ENCODE measurements at regions not wholly inside any gene's neighbourhood (a gene's known extent, or its start where the extent isn't known, plus 50 kb on each side); places are given as distances from the start of the nearest gene placed in this dataset.
"Not testable (repeated sequence)": the region's sequence is repeated elsewhere in the genome, so short reads cannot be mapped to it uniquely, and the experiment has no call there.

GRCh38 chr4:33837043-33837838 is 2407.1 kb downstream of the ARAP2 start:
- no peaks in the 10 kb centered on the region for H3K9me3 ChIP-seq (ENCODE audit: low read length)
- CTCF ChIA-PET (ENCODE audit: unreplicated experiment) = no interaction called here
- no peak overlapping the region for H3K4me3 ChIP-seq (ENCODE audit: low read depth, low read length, poor library complexity, severe bottlenecking)
- TF ChIP-seq CTCF (conservative IDR thresholded peaks at IDR 0.05; ENCODE audit: low read length) = no peak
- no peak for TF ChIP-seq EZH2phosphoT487 (IDR thresholded peaks at IDR 0.05; ENCODE audit: borderline replicate concordance, low read depth, low read length)
- no peaks in the 10 kb centered on the region for H3K36me3 ChIP-seq (ENCODE audit: insufficient read depth, low read length)
- no peak for DNase-seq (ENCODE audit: low spot score)
- no peaks in the 10 kb centered on the region for H3K79me2 ChIP-seq (ENCODE audit: insufficient read depth, low read depth, low read length)
- H3K4me2 ChIP-seq (ENCODE audit: low read length) = no peak overlapping the region
- H4K20me1 ChIP-seq (ENCODE audit: insufficient read depth, low read length) = no peaks in the 10 kb centered on the region
- H3K27ac ChIP-seq (ENCODE audit: low read depth, low read length, poor library complexity, severe bottlenecking) = no peak overlapping the region
- no peaks in the 10 kb centered on the region for H3K4me1 ChIP-seq (ENCODE audit: insufficient read depth, low read length, poor library complexity, severe bottlenecking)
- POLR2A ChIA-PET = no interaction called here
- intact Hi-C loops (cut with micrococcal nuclease; ENCODE audit: unreplicated experiment) = no loop called here
- H3K9me2 ChIP-seq (ENCODE audit: insufficient read depth, low read length) = no peaks in the 10 kb centered on the region
- H2AFZ ChIP-seq (ENCODE audit: low read length) = no peak overlapping the region
- no TSS peak for BruUV-seq (replicated peaks)

- Histone ChIP-seq H2AFZ (ENCODE audit: low read length) (no peak overlapping the region), H3K27ac (ENCODE audit: low read depth, low read length, poor library complexity, severe bottlenecking) (no peak overlapping the region), H3K4me3 (ENCODE audit: low read depth, low read length, poor library complexity, severe bottlenecking) (no peak overlapping the region), H3K4me1 (ENCODE audit: insufficient read depth, low read length, poor library complexity, severe bottlenecking) (no peaks in the 10 kb centered on the region), H3K36me3 (ENCODE audit: insufficient read depth, low read length) (no peaks in the 10 kb centered on the region), H4K20me1 (ENCODE audit: insufficient read depth, low read length) (no peaks in the 10 kb centered on the region), H3K4me2 (ENCODE audit: low read length) (no peak overlapping the region), H3K9me2 (ENCODE audit: insufficient read depth, low read length) (no peaks in the 10 kb centered on the region), H3K79me2 (ENCODE audit: insufficient read depth, low read depth, low read length) (no peaks in the 10 kb centered on the region), H3K9me3 (ENCODE audit: low read length) (no peaks in the 10 kb centered on the region)
- no peak for TF ChIP-seq EZH2phosphoT487 (IDR thresholded peaks at IDR 0.05; ENCODE audit: borderline replicate concordance, low read depth, low read length)
- no peak for TF ChIP-seq CTCF (conservative IDR thresholded peaks at IDR 0.05; ENCODE audit: low read length)
- no TSS peak for BruUV-seq (replicated peaks)
- POLR2A ChIA-PET = no interaction called here
- intact Hi-C loops (cut with micrococcal nuclease; ENCODE audit: unreplicated experiment) = no loop called here
- DNase-seq (ENCODE audit: low spot score) = no peak
- CTCF ChIA-PET (ENCODE audit: unreplicated experiment) = no interaction called here
Observed at GRCh38 chr4:33841120-33841519, 2403.2 kb downstream of the ARAP2 start.

GRCh38 chr4:33850371-33850902 is 2393.9 kb downstream of the ARAP2 start:
- H4K20me1 ChIP-seq (ENCODE audit: insufficient read depth, low read length) = no peaks in the 10 kb centered on the region
- intact Hi-C loops (cut with micrococcal nuclease; ENCODE audit: unreplicated experiment) = no loop called here
- CTCF ChIA-PET (ENCODE audit: unreplicated experiment) = no interaction called here
- no peak overlapping the region for H3K27ac ChIP-seq (ENCODE audit: low read depth, low read length, poor library complexity, severe bottlenecking)
- H3K79me2 ChIP-seq (ENCODE audit: insufficient read depth, low read depth, low read length) = no peaks in the 10 kb centered on the region
- H3K9me3 ChIP-seq (ENCODE audit: low read length) = no peaks in the 10 kb centered on the region
- no peak overlapping the region for H3K4me2 ChIP-seq (ENCODE audit: low read length)
- no peak overlapping the region for H2AFZ ChIP-seq (ENCODE audit: low read length)
- H3K4me3 ChIP-seq (ENCODE audit: low read depth, low read length, poor library complexity, severe bottlenecking) = no peak overlapping the region
- no peaks in the 10 kb centered on the region for H3K9me2 ChIP-seq (ENCODE audit: insufficient read depth, low read length)
- no peak for DNase-seq (ENCODE audit: low spot score)
- POLR2A ChIA-PET = no interaction called here
- no peaks in the 10 kb centered on the region for H3K36me3 ChIP-seq (ENCODE audit: insufficient read depth, low read length)
- no peak for TF ChIP-seq CTCF (conservative IDR thresholded peaks at IDR 0.05; ENCODE audit: low read length)
- no peak for TF ChIP-seq EZH2phosphoT487 (IDR thresholded peaks at IDR 0.05; ENCODE audit: borderline replicate concordance, low read depth, low read length)
- BruUV-seq (replicated peaks) = no TSS peak
- H3K4me1 ChIP-seq (ENCODE audit: insufficient read depth, low read length, poor library complexity, severe bottlenecking) = no peaks in the 10 kb centered on the region

- H3K4me3 ChIP-seq (ENCODE audit: low read depth, low read length, poor library complexity, severe bottlenecking); intact Hi-C loops (cut with micrococcal nuclease; ENCODE audit: unreplicated experiment); H3K9me3 ChIP-seq (ENCODE audit: low read length); DNase-seq (ENCODE audit: low spot score); BruUV-seq (replicated peaks); POLR2A ChIA-PET; H3K4me2 ChIP-seq (ENCODE audit: low read length); H3K79me2 ChIP-seq (ENCODE audit: insufficient read depth, low read depth, low read length); H2AFZ ChIP-seq (ENCODE audit: low read length); H3K27ac ChIP-seq (ENCODE audit: low read depth, low read length, poor library complexity, severe bottlenecking); H3K36me3 ChIP-seq (ENCODE audit: insufficient read depth, low read length); H3K4me1 ChIP-seq (ENCODE audit: insufficient read depth, low read length, poor library complexity, severe bottlenecking); CTCF ChIA-PET (ENCODE audit: unreplicated experiment); H3K9me2 ChIP-seq (ENCODE audit: insufficient read depth, low read length); H4K20me1 ChIP-seq (ENCODE audit: insufficient read depth, low read length): not testable (repeated sequence)
Observed at GRCh38 chr4:33853670-33854069, 2390.6 kb downstream of the ARAP2 start.
